Activated naive CD8-positive, alpha-beta T cell (primary cell): ENCODE measurements at regions not wholly inside any gene's neighbourhood (a gene's known extent, or its start where the extent isn't known, plus 50 kb on each side); places are given as distances from the start of the nearest gene placed in this dataset.
"Not testable (repeated sequence)": the region's sequence is repeated elsewhere in the genome, so short reads cannot be mapped to it uniquely, and the experiment has no call there.

ENCODE experiments used
- H3K27ac Mint-ChIP-seq: one replicate; pipeline ENCODE4 v1.8.0; 2021; ENCODE audit warnings: mixed read lengths
- H3K27me3 Mint-ChIP-seq: one replicate; pipeline ENCODE4 v1.8.0; 2021; ENCODE audit warnings: mixed read lengths
- H3K36me3 Mint-ChIP-seq: one replicate; pipeline ENCODE4 v1.8.0; 2021; ENCODE audit warnings: mixed read lengths
- H3K4me1 Mint-ChIP-seq: one replicate; pipeline ENCODE4 v1.8.0; 2021; ENCODE audit warnings: low read depth, mixed read lengths
- H3K4me3 Mint-ChIP-seq: one replicate; pipeline ENCODE4 v1.8.0; 2021; ENCODE audit warnings: mild to moderate bottlenecking, mixed read lengths
- H3K9me3 Mint-ChIP-seq: one replicate; pipeline ENCODE4 v1.8.0; 2021; ENCODE audit warnings: low read depth, mixed read lengths

DNA sequence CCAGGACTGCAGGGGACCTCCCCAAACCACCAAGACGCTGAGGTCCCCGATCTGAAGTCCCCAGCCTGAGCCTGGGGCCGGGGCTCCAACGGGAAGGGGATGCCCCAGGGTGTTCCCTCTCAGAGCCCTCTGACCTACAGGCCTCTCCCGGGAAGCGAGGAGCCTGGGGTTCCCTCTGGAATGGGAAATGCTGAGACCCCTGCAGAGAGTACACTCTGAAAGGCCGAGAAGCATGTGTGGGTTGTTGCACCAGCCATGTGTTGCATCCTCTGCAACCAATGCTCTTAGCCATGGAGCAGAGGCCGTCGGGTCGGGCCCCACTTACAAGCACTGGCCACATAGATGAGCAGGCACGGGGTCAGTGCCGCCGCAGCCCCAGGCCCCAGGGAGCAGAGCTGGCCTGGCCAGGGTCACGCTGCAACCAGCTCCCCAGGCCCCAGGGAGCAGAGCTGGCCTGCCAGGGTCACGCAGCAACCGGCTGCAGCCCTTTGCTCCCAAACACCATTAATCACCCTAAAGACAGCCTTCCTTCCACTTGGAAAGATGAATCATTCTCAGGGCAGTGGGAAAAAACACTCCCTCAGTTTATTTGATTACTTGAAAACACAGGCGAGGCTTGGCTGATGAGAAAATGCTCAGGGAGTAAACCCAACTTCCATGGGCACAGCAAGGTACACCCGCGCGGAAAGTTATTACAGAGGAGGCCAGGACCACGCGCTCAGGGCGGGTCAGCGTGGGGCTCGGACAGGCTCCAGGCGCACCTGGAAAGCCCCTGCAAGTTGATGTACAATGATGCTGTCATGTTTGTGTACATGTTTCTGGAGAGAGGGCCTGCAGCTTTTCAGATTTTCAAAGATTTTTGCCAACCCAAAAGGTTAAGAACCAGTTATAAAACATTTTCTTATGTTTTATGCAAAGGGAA, 78.0 kb upstream of the AFDN start:
- Mint-ChIP-seq H3K27me3 (peaks cover 8% of the 10 kb centered on the region), H3K27ac (no peak overlapping the region), H3K36me3 (no peaks in the 10 kb centered on the region), H3K4me3 (no peak overlapping the region), H3K4me1 (no peaks in the 10 kb centered on the region), H3K9me3 (no peaks in the 10 kb centered on the region)

DNA sequence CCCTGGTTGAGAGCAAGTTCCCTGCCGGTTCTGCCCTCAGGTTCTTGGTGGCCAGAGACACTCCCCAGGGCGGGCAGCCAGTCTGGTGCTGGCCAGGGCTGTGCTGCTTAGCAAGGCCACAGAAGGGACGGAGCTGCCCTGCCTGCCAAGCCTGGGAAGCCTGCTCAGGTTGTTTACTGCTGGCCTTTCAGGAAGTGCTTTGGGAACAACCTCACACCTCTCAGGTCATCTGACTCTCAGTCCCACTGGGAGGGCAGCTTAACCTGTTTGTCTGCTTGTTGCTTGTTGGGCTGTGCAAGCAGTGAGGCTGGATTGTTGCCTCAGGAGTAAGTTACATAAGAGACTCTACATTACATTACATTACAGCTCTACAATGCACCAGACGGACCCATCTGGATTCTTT, 75.8 kb upstream of the AFDN start:
- H3K9me3 Mint-ChIP-seq: no peaks in the 10 kb centered on the region
- no peaks in the 10 kb centered on the region for H3K4me1 Mint-ChIP-seq
- H3K4me3 Mint-ChIP-seq: no peak overlapping the region
- no peaks in the 10 kb centered on the region for H3K36me3 Mint-ChIP-seq
- H3K27me3 Mint-ChIP-seq: peaks cover 5% of the 10 kb centered on the region
- no peak overlapping the region for H3K27ac Mint-ChIP-seq

DNA sequence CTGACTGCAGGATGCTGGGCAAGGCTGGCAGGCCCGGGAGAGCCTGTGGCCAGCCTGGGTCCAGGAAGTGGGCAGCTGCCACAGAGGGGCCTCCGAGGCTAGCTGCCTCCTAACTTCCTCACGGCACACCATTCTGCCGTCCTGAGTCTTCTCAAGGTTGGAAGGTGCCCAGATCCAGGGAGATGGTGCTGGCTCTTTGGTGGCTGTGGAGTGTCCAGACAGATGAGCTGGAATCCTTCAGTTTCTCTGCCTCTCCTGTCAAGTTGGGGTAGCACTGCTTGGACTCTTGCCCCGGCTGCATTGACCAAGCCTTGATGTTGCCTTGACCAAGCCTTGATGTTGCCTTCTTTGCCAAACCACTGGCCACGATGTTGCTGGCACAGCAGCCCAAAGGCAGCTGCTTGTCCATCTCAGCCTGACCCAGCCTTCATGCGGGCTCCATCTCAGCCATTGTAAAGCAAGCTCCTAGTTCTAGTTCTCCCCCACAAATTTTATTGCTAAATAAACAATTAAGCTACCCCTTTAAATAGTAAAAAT, 75.1 kb upstream of the AFDN start:
- H3K4me3 Mint-ChIP-seq: no peak overlapping the region
- H3K4me1 Mint-ChIP-seq: no peaks in the 10 kb centered on the region
- no peak overlapping the region for H3K27ac Mint-ChIP-seq
- no peaks in the 10 kb centered on the region for H3K36me3 Mint-ChIP-seq
- H3K27me3 Mint-ChIP-seq: peaks cover 5% of the 10 kb centered on the region
- H3K9me3 Mint-ChIP-seq: no peaks in the 10 kb centered on the region

DNA sequence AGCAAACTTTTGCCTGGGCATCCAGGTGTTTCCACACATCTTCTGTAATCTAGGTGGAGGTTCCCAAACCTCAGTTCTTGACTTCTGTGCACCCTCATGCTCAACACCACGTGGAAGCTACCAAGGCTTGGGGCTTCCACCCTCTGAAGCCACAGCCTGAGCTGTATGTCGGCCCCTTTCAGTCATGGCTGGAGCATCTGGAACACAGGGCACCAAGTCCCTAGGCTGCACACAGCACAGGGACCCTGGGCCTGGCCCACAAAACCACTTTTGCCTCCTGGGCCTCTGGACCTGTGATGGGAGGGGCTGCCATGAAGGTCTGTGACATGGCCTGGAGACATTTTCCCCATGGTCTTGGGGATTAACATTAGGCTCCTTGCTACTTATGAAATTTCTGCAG, 73.4 kb upstream of the AFDN start:
- H3K4me1 Mint-ChIP-seq, H3K27me3 Mint-ChIP-seq: not testable (repeated sequence)

DNA sequence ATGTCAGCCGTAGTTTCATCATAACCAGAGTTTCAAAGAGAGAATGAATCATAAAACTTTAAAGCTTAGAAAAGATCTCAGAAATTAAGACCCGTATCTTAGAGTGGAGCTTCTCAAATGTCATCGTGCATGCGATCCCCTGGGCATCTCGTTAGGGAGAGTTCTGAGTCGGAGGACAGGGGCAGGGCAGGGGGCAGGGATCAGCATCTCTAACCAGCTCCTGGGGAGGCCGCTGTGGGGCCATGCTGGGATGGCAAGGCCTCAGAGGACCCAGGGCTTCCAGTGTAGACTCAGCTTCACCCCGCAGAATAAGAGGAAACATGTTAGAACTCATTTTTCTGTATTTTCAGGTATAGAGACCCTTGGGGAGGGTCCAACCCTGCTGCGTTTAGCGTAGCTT, 72.0 kb upstream of the AFDN start:
- Mint-ChIP-seq H3K27me3 (peaks cover 4% of the 10 kb centered on the region), H3K36me3 (no peaks in the 10 kb centered on the region), H3K27ac (no peak overlapping the region), H3K9me3 (no peaks in the 10 kb centered on the region), H3K4me3 (no peak overlapping the region), H3K4me1 (no peaks in the 10 kb centered on the region)

More for the DNA sequence above, 73.4 kb upstream of the AFDN start:
- H3K4me3 Mint-ChIP-seq, H3K36me3 Mint-ChIP-seq, H3K27ac Mint-ChIP-seq, H3K9me3 Mint-ChIP-seq: not testable (repeated sequence)

DNA sequence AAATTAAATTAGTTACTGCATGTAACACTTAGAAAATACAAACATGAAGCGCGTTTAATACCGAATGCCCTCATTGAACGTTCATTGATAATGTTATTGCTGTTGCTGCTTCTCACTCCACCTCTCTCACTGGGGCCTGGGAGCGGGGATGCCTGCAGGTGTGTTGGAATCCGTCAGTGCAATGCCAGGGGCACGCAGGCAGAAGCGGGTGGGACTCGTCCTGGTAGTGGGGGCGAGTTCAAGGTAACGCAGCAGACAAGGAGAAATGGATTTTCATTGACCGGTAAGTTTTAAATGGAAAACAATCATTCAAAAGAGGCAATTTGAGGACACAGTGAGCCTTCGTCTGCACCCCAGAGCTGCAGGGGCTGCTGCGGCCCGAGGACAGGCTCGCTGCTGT, 71.2 kb upstream of the AFDN start:
- Mint-ChIP-seq H3K4me1 (no peaks in the 10 kb centered on the region), H3K27ac (no peak overlapping the region), H3K4me3 (no peak overlapping the region), H3K36me3 (no peaks in the 10 kb centered on the region), H3K27me3 (peaks cover 4% of the 10 kb centered on the region), H3K9me3 (no peaks in the 10 kb centered on the region)

DNA sequence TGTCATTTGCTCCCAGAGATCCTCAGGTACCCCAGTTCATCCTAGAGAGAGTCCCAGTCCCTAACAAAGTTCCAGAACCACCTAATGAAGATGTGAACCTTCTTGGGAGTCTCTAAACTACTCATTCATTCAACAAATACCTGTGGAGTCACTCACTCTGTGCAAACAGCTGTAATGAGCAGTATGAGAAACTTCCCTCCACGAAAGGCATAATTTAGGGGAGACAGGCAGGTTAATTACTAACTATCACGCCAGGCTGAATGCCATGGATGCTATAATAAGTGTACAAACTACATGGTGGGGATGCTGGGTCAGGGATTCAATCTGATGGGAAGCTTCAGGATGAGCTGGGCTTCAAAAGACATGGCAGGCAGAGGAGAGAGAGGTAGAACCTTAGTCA, 70.1 kb upstream of the AFDN start:
- no peaks in the 10 kb centered on the region for H3K9me3 Mint-ChIP-seq
- no peaks in the 10 kb centered on the region for H3K4me1 Mint-ChIP-seq
- H3K4me3 Mint-ChIP-seq: no peak overlapping the region
- H3K36me3 Mint-ChIP-seq: no peaks in the 10 kb centered on the region
- no peak overlapping the region for H3K27ac Mint-ChIP-seq
- H3K27me3 Mint-ChIP-seq: peaks cover 4% of the 10 kb centered on the region

DNA sequence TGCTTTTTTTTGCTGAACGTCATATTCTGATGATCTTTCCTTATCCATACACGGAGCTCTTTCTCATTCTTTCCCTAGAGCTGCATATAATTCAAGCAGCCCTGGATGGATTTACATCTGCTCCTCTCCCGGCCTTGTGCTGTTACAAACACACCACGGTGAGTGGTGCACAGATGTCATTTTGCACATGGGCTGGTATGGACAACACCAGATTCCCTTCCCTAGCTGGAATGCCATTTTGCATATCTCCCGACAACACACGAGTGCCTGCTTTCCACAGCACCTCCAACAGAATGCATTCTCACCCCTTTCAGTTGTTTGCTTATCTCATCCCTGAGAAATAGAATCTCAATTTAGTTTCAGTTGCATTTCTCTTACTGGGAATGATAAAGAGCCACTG, 69.5 kb upstream of the AFDN start:
- H3K4me1 Mint-ChIP-seq: no peaks in the 10 kb centered on the region
- no peaks in the 10 kb centered on the region for H3K36me3 Mint-ChIP-seq
- no peak overlapping the region for H3K4me3 Mint-ChIP-seq
- H3K27me3 Mint-ChIP-seq: peaks cover 1% of the 10 kb centered on the region
- H3K27ac Mint-ChIP-seq: no peak overlapping the region
- no peaks in the 10 kb centered on the region for H3K9me3 Mint-ChIP-seq

DNA sequence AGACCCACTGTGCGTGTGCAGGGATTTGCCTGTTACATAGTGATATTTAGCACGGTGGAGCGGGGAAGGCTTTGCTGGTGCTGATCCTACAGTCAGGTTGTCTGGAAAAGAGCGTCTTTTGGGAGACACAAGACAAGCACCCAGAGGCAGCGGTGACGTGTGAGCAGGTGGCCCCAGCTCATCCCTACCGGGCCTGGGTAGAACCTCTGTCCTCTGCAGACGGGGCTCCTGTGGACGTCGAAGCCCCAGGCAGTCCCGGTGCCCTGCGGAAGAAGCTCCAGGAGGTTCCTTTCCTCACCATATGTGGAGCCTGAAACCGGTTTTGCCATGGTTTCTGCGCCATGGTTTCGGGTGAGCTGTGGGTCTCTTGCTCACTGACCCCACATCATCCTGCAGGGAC, 68.9 kb upstream of the AFDN start:
- H3K4me1 Mint-ChIP-seq: no peaks in the 10 kb centered on the region
- peaks cover 1% of the 10 kb centered on the region for H3K27me3 Mint-ChIP-seq

DNA sequence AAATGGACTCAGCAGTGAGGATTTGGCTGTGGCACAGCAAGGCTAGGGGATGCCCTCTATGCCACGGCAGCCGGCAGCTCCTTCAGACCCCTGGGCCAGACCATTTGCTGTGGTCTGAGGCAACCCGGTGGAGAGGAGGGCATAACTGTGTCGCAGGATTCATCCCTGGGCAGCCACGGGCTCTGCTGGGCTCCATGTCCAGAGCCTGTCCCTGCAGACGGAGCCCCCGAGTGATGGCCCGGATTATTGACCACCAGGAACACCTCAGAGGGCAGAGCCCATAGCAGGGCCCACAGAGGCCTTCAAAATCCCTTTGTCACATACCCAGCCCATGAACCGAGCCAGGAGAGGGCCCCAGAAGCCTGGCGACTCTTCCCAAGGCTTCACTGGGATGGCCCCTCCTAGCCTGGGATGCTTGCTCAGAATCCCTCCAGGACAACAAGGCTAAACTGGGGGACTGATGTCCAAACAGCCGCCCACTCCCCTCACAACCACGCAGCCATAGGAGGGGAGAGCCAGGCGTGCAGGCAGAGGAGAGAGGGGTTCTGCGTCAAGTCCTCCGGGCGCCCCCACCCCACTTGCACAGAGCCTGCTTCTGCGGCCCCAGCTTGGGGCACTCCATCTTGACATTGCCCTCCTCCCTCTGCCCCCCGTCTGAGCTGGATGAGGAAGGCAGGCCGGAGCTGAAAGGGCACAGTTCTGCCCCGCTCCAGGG, 68.2 kb upstream of the AFDN start:
- no peak overlapping the region for H3K27ac Mint-ChIP-seq
- peaks cover 1% of the 10 kb centered on the region for H3K27me3 Mint-ChIP-seq
- no peak overlapping the region for H3K4me3 Mint-ChIP-seq
- no peaks in the 10 kb centered on the region for H3K36me3 Mint-ChIP-seq
- no peaks in the 10 kb centered on the region for H3K4me1 Mint-ChIP-seq
- H3K9me3 Mint-ChIP-seq: no peaks in the 10 kb centered on the region

More for the DNA sequence above, 68.9 kb upstream of the AFDN start:
- Mint-ChIP-seq H3K27ac (no peak overlapping the region), H3K9me3 (no peaks in the 10 kb centered on the region), H3K4me3 (no peak overlapping the region), H3K36me3 (no peaks in the 10 kb centered on the region)

DNA sequence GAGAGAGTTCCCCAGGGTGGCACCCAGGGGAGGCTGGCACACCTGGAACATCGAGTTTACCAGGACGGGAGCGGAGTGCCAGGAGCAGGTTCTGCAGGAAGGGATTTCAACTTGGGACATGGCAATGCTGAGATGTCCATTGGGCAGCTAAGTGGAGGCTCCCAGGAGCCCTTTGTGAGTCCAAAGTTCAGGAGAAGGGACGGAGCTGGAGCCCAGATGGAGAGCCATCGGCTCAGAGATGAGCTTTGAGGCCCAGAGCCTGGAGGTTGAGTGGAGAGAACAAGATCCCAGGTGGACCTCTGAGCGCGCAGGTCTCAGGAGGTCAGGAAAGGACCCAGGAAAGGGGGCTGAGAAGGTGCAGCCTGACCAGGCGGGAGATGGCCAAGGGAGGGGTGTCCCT, 67.5 kb upstream of the AFDN start:
- H3K27me3 Mint-ChIP-seq: peaks cover 1% of the 10 kb centered on the region
- H3K4me1 Mint-ChIP-seq: no peaks in the 10 kb centered on the region
- no peak overlapping the region for H3K4me3 Mint-ChIP-seq
- no peaks in the 10 kb centered on the region for H3K36me3 Mint-ChIP-seq
- no peaks in the 10 kb centered on the region for H3K9me3 Mint-ChIP-seq
- no peak overlapping the region for H3K27ac Mint-ChIP-seq

DNA sequence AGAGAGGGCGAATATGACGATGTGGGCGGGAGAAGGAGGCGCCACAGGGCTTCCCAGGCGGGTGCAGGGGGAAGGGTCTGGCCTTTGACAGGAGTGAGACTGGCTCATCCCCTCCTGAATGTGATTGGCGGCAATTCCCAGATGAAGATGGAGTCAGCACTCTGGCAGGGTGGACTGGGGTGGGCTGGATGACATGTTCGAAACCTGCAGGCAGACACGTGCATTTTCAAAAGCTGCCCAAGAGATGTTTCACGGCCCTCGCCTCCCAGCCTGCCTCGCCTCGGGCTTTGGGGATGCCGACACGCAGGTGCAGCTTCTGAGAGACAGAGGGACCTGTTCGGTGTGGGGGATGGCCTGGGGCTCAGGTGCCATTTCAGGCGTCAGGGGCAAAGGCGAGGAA, 66.8 kb upstream of the AFDN start:
- peaks cover 1% of the 10 kb centered on the region for H3K27me3 Mint-ChIP-seq
- no peaks in the 10 kb centered on the region for H3K9me3 Mint-ChIP-seq
- H3K4me3 Mint-ChIP-seq: no peak overlapping the region
- H3K36me3 Mint-ChIP-seq: no peaks in the 10 kb centered on the region
- H3K4me1 Mint-ChIP-seq: no peaks in the 10 kb centered on the region
- no peak overlapping the region for H3K27ac Mint-ChIP-seq

DNA sequence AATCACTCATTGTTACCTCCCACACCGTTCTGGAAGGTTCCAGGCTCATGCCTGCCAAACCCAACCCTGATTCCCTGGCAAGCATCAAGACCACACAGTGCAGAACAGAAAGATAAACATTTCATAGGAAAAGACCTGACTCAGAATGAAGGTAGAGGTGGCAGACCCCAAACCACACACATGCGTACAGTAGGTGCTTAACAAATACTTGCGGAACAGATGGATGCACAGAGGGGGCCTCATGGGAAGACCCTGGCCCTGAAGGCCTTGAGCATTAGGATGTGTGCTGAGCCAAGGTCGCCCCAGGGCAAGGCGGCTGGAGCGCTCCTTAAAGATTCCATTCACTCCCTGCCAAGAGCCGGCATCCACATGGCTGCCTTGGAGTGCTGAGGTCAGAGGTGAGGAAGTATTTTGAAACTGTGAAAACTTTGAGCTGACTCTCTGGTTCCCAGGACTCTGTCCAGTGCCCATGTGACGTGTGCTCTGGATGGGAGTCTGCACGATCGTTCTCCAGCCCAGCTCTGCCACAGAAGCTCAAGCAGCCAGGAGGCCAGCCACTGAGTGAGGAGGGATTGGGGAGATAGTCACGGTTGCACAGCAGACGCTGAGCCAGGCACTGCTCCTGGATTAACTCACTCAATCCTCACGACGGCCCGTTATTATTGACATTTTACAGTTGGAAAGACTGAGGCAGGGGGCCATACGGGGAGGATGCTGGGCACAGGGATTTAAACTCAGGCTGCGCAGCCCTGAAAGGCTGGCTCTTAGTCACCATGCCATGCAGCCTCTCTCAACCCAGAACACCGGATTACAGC, 65.5 kb upstream of the AFDN start:
- H3K36me3 Mint-ChIP-seq: no peaks in the 10 kb centered on the region
- H3K27ac Mint-ChIP-seq: no peak overlapping the region
- H3K4me3 Mint-ChIP-seq: no peak overlapping the region

DNA sequence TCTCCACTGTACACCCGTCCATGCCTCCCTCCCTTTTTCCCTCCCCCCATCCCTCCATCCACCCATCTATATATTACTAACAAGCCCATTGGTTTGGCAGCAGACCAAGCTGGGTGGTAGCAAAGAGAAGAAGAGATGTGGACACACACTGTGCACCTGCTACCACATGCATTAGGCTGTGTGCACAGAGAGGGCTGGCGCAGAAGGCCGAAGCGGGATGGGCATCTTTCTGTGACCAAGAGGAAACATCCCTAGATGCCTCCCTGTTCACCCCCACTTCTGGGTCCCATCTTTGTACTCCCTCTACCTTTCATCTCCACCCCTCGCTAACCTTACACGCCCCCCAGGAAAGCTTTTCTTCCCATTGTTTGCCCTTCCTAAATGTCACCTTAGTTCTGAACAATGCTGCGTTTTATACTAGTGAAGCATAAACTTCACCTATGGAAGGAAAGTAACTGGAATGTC, 64.9 kb upstream of the AFDN start:
- Mint-ChIP-seq H3K27me3 (peaks cover 1% of the 10 kb centered on the region), H3K9me3 (no peaks in the 10 kb centered on the region), H3K27ac (no peak overlapping the region), H3K36me3 (no peaks in the 10 kb centered on the region), H3K4me1 (no peaks in the 10 kb centered on the region), H3K4me3 (no peak overlapping the region)

More for the DNA sequence above, 65.5 kb upstream of the AFDN start:
- H3K4me1 Mint-ChIP-seq: no peaks in the 10 kb centered on the region
- no peaks in the 10 kb centered on the region for H3K9me3 Mint-ChIP-seq
- H3K27me3 Mint-ChIP-seq: peaks cover 1% of the 10 kb centered on the region
